Mucosa of stomach (tissue), 1 donor: ENCODE measurements at regions not wholly inside any gene's neighbourhood (a gene's known extent, or its start where the extent isn't known, plus 50 kb on each side); places are given as distances from the start of the nearest gene placed in this dataset.

Experiments
- H3K27me3 ChIP-seq: one replicate; pipeline ENCODE4 v1.7.0; 2013; ENCODE audit warnings: mild to moderate bottlenecking, low read length; ENCODE audit not compliant: control insufficient read depth, insufficient read depth
- H3K36me3 ChIP-seq: one replicate; pipeline ENCODE4 v1.7.0; 2013; ENCODE audit warnings: low read length; ENCODE audit not compliant: control insufficient read depth, insufficient read depth
- H3K4me1 ChIP-seq: one replicate; pipeline ENCODE4 v1.7.0; 2013; ENCODE audit warnings: mild to moderate bottlenecking, low read length; ENCODE audit not compliant: control insufficient read depth, insufficient read depth
- H3K4me3 ChIP-seq: one replicate; pipeline ENCODE4 v1.7.0; 2013; ENCODE audit warnings: low read length
- H3K9ac ChIP-seq: one replicate; pipeline ENCODE4 v1.7.0; 2013; ENCODE audit warnings: mild to moderate bottlenecking, low read length, moderate library complexity
- H3K9me3 ChIP-seq: one replicate; pipeline ENCODE4 v1.7.0; 2013; ENCODE audit warnings: mild to moderate bottlenecking, low read length, moderate library complexity; ENCODE audit not compliant: control insufficient read depth
- donor health status: Pancreatic carcinoma.

GRCh38 chr14:53896726-53897125 is 59.9 kb downstream of the BMP4 start:
- Histone ChIP-seq H3K36me3 (no peaks in the 10 kb centered on the region), H3K4me3 (no peak overlapping the region), H3K27me3 (no peaks in the 10 kb centered on the region), H3K9me3 (no peaks in the 10 kb centered on the region), H3K4me1 (no peaks in the 10 kb centered on the region), H3K9ac (no peak overlapping the region)

GRCh38 chr14:53894456-53894855 is 62.2 kb downstream of the BMP4 start:
- H3K4me3 ChIP-seq: no peak overlapping the region
- no peaks in the 10 kb centered on the region for H3K27me3 ChIP-seq
- no peaks in the 10 kb centered on the region for H3K4me1 ChIP-seq
- no peaks in the 10 kb centered on the region for H3K9me3 ChIP-seq
- H3K9ac ChIP-seq: no peak overlapping the region
- H3K36me3 ChIP-seq: no peaks in the 10 kb centered on the region

GRCh38 chr14:53893374-53893773 is 63.3 kb downstream of the BMP4 start:
- H3K27me3 ChIP-seq: no peaks in the 10 kb centered on the region
- no peaks in the 10 kb centered on the region for H3K4me1 ChIP-seq
- H3K4me3 ChIP-seq: no peak overlapping the region
- H3K9ac ChIP-seq: no peak overlapping the region
- no peaks in the 10 kb centered on the region for H3K9me3 ChIP-seq
- H3K36me3 ChIP-seq: no peaks in the 10 kb centered on the region

- H3K9me3 ChIP-seq: no peaks in the 10 kb centered on the region
- no peaks in the 10 kb centered on the region for H3K4me1 ChIP-seq
- no peak overlapping the region for H3K4me3 ChIP-seq
- H3K36me3 ChIP-seq: no peaks in the 10 kb centered on the region
- H3K9ac ChIP-seq: no peak overlapping the region
- H3K27me3 ChIP-seq: no peaks in the 10 kb centered on the region
These were observed 66.0 kb downstream of the BMP4 start for GRCh38 chr14:53890611-53891101.

- Histone ChIP-seq H3K36me3 (no peaks in the 10 kb centered on the region), H3K27me3 (no peaks in the 10 kb centered on the region), H3K4me3 (no peak overlapping the region), H3K4me1 (no peaks in the 10 kb centered on the region), H3K9me3 (no peaks in the 10 kb centered on the region), H3K9ac (no peak overlapping the region)
These were observed 67.9 kb downstream of the BMP4 start for GRCh38 chr14:53888535-53889386.

GRCh38 chr14:53885136-53885640 is 71.4 kb downstream of the BMP4 start:
- Histone ChIP-seq H3K4me1 (no peaks in the 10 kb centered on the region), H3K27me3 (no peaks in the 10 kb centered on the region), H3K9ac (no peak overlapping the region), H3K4me3 (no peak overlapping the region), H3K36me3 (no peaks in the 10 kb centered on the region), H3K9me3 (no peaks in the 10 kb centered on the region)

GRCh38 chr14:53884601-53885000 is 72.0 kb downstream of the BMP4 start:
- Histone ChIP-seq H3K27me3 (no peaks in the 10 kb centered on the region), H3K4me1 (no peaks in the 10 kb centered on the region), H3K36me3 (no peaks in the 10 kb centered on the region)

GRCh38 chr14:53883739-53884138 is 72.9 kb downstream of the BMP4 start:
- H3K9ac ChIP-seq: no peak overlapping the region
- no peaks in the 10 kb centered on the region for H3K9me3 ChIP-seq
- no peak overlapping the region for H3K4me3 ChIP-seq
- no peaks in the 10 kb centered on the region for H3K36me3 ChIP-seq
- no peaks in the 10 kb centered on the region for H3K4me1 ChIP-seq
- H3K27me3 ChIP-seq: no peaks in the 10 kb centered on the region

More at GRCh38 chr14:53884601-53885000, 72.0 kb downstream of the BMP4 start:
- Histone ChIP-seq H3K9ac (no peak overlapping the region), H3K4me3 (no peak overlapping the region), H3K9me3 (no peaks in the 10 kb centered on the region)

GRCh38 chr14:53882684-53883083 is 73.9 kb downstream of the BMP4 start:
- no peaks in the 10 kb centered on the region for H3K27me3 ChIP-seq
- no peak overlapping the region for H3K4me3 ChIP-seq
- H3K4me1 ChIP-seq: no peaks in the 10 kb centered on the region
- no peaks in the 10 kb centered on the region for H3K36me3 ChIP-seq
- no peaks in the 10 kb centered on the region for H3K9me3 ChIP-seq
- no peak overlapping the region for H3K9ac ChIP-seq

GRCh38 chr14:53881921-53882320 is 74.7 kb downstream of the BMP4 start:
- H3K9me3 ChIP-seq: no peaks in the 10 kb centered on the region
- H3K36me3 ChIP-seq: no peaks in the 10 kb centered on the region
- H3K4me3 ChIP-seq: no peak overlapping the region
- H3K4me1 ChIP-seq: no peaks in the 10 kb centered on the region
- no peaks in the 10 kb centered on the region for H3K27me3 ChIP-seq
- H3K9ac ChIP-seq: no peak overlapping the region

- no peaks in the 10 kb centered on the region for H3K4me1 ChIP-seq
- H3K36me3 ChIP-seq: no peaks in the 10 kb centered on the region
- H3K9ac ChIP-seq: no peak overlapping the region
- H3K27me3 ChIP-seq: no peaks in the 10 kb centered on the region
- H3K9me3 ChIP-seq: no peaks in the 10 kb centered on the region
- H3K4me3 ChIP-seq: no peak overlapping the region
These were observed 75.3 kb downstream of the BMP4 start for GRCh38 chr14:53881161-53881871.

GRCh38 chr14:53880761-53881160 is 75.9 kb downstream of the BMP4 start:
- Histone ChIP-seq H3K27me3 (no peaks in the 10 kb centered on the region), H3K36me3 (no peaks in the 10 kb centered on the region), H3K4me3 (no peak overlapping the region), H3K9ac (no peak overlapping the region), H3K4me1 (no peaks in the 10 kb centered on the region), H3K9me3 (no peaks in the 10 kb centered on the region)
